Hepatocyte (in vitro differentiated cells): ENCODE measurements at regions not wholly inside any gene's neighbourhood (a gene's known extent, or its start where the extent isn't known, plus 50 kb on each side); places are given as distances from the start of the nearest gene placed in this dataset.

Experiments
- CTCF ChIP-seq: fragments of 200-600 bp; sonication (generic); IDR thresholded peaks from 2 replicates; pipeline ENCODE4 v1.5.1; 2016; ENCODE audit warnings: antibody characterized with exemption, mild to moderate bottlenecking; ENCODE audit not compliant: poor library complexity
- EZH2 ChIP-seq: fragments of 200-600 bp; sonication (generic); IDR thresholded peaks from 2 replicates; pipeline ENCODE4 v1.6.1; 2016; ENCODE audit warnings: antibody characterized with exemption, mild to moderate bottlenecking, borderline replicate concordance
- EZH2phosphoT487 ChIP-seq: fragments of 200-600 bp; sonication (generic); IDR thresholded peaks from one replicate; pipeline ENCODE4 v1.6.1; 2018; ENCODE audit warnings: antibody characterized with exemption, mild to moderate bottlenecking, low read depth, moderate library complexity; ENCODE audit not compliant: unreplicated experiment, severe bottlenecking

GRCh38 chr4:112857461-112857860 lies 192.0 kb upstream of the ANK2 start:
- TF ChIP-seq CTCF = no peak
- TF ChIP-seq EZH2 = no peak
- no peak for TF ChIP-seq EZH2phosphoT487
